ENCODE measurements at regions not wholly inside any gene's neighbourhood (a gene's known extent, or its start where the extent isn't known, plus 50 kb on each side); places are given as distances from the start of the nearest gene placed in this dataset.
"Not testable (repeated sequence)": the region's sequence is repeated elsewhere in the genome, so short reads cannot be mapped to it uniquely, and the experiment has no call there.

DNA sequence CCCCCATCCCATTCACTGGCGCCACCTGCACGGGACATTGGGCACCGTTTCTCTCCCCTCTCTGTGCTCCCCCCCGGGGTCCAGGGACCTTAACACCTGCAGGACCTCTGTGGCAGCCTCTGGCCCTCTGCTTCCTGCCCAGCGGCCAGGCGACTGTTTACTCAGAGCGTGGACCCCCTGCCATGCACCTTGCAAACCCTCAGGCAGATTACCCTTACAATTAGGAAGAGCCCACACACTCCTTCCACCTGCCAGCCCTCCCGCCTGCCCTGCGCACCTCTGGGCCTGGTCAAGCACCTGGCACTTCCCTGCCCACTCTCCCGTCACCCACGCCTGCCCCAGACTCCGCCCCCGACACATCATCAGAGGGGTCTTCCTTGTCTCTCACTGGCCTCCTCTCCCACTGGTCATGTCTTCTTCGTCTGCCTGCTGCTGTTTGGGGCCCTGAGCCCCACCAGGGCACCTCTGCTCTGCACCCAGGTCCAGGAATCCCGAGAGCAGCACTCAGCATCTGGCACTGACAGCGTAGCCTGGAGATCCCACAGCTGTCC is 281.3 kb upstream of the IRX4 start:
- no peak for DNase-seq

DNA sequence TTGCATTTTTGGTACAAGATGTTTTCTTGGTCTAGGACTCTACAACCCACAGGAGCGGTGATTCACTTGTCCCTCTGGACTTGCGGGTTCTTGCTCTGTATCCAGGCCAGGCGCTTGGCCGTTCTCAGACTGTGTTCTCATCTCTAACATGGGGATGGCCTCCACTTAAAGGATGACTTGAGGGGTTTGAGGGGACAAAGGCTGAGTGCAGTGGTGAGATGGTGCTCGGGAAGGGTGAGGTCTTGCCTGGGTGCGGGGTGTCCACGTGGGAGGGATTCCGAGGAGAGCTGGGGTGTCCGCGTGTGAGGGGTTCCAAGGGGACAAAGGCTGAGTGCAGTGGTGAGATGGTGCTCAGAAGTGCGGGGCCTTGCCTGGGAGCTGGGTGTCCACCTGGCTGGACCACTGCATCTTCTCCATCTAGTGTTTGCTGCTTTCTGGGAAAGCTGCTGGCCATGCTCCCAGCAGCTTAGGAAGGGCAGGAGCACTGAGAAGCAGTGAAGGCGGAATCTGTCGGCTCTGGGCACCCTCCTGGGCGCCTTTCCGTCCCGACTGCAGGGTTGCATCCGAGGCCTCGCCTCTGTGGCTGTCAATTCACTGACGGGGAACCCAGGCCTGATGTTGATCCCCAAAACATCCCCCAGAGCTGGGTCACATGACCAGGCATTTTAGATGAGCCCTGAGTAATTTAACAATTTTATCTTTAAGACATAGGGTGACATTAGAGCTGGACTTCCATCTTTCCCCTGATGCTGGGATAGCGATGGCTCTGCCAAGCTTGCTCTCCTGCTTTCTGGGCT is 280.5 kb upstream of the IRX4 start:
- no peak for DNase-seq

DNA sequence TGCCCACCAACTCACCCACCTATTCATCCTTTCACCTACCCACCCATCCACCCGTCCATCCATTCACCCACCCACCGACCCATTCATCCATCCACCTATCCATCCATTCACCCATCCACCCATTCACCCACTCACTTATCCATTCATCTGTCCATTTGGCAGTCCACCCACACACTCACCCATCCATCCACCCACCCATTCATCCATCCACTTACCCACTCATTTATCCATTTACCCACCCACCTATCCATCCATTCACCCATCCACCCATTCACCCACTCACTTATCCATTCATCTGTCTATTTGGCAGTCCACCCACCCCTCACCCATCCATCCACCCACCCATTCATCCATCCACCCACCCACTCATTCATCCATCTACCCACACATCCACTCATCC is 278.1 kb upstream of the IRX4 start:
- no peak for DNase-seq

DNA sequence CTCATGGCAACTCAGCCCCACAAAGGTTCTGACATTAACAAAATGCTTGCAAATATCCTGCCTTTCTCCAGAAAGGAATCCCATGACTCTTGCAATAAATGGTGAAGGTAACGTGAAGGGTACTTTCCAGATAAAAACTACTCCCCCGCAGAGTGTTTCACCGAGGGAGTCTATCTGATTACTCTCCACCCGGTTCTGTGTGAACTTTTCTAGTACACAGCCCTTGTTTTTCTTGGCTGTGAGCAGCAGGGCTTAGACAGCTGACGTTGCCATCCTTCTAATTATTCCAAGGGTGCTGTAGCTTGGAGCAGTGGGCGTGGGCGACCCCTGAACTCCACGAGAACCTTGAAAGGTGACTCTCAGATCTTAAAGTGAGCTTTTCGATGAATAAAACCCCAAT is 276.0 kb upstream of the IRX4 start:
- no peak for DNase-seq

DNA sequence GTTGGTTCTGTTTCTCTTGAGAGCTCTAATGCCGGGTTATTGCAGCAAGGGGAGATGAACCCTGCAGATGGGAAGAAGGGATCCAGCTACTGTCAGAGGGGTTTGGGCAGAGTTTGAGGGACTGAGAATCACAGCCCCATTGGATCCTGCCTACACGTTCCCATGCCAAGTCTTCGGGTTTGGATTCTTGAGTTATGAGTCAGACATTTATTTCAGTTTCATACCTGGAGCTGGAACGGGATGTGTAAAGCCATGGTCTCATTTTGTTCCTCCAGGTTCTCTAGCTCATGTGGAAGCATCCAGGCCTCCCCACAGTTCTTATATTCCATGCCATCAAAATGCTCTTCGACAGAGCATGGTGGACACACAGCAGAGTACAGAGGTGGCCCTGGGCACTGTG is 275.4 kb upstream of the IRX4 start:
- no peak for DNase-seq

DNA sequence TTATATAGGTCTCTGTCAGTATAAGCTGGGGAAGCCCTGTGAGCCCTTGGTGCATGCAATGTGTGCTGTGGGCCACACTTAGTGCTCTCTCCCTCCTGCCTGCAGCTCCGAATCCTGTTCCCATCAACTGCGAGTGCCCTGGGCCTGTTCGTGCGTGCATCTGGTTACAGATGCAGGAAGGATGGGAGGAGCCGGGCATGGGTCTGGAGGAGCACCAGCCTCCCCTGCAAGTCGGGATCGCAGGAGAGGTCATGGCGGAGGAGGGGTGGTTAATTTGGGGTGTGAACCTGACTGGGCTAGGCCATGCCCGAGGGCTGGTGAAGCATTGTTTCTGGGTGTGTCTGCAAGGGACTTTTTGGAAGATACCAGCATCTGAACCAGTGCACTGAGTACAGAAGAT is 274.6 kb upstream of the IRX4 start:
- no peak for DNase-seq

DNA sequence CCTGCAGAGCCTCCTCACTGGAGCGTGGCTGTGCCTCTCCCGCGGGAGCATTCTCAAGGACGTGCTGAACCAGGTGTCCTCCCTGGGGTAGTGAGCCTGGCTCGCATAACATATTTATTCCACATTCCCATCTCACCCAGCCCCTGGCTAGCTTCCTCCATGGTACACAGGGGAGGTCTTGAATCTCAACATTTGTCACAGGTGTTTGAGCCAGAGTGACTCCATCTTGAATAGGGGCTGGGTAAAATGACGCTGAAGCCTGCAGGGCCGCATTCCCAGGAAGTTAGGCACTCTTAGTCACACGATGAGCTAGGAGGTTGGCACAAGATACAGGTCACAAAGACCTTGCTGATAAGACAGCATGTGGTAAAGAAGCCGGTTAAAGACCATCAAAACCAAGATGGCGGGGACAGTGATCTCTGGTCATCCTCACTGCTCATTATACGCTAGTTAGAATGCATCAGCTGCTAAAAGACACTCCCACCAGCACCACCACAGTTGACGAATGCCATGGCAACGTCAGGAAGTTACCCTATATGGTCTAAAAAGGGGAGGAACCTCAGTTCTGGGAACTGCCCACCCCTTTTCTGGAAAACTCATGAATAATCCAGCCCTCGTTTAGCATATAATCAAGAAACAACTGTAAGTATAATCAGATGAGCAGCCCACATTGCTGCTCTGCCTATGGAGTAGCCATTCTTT is 273.8 kb upstream of the IRX4 start:
- no peak for DNase-seq

DNA sequence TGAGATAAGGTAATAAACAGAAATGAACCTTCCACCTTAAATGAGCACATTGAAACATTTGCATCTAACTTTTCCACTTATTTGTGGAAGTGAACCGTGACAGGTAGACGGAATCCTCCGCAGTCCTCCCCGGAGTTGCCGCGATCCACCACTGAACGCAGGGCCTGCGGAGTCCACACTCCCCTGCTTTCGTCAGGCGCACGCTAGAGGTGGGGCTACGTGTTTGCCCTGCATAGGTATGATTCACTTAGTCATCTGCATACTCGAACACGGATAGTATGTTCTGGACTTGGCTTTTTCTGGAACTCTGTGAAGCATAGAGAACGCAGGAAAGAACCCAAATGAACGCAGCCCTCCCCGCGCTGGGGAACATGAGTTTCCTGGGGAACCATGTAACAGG is 272.8 kb upstream of the IRX4 start:
- no peak for DNase-seq

DNA sequence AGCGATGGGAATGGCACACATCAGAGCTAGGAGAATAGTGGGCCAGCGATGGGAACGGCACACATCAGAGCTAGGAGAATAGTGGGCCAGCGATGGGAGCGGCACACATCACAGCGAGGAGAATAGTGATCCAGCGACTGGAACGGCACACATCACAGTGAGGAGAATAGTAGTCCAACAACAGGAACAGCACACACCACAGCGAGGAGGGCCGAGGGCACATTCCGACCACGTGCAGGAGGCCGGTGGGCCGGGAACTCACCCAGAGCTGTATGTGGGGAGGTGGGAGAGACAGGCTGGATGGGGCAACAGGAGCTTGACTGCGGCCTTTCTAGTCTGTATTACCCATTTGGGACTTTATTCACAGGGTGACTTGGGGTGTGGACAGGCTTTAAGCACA is 271.1 kb upstream of the IRX4 start:
- DNase-seq: no peak

DNA sequence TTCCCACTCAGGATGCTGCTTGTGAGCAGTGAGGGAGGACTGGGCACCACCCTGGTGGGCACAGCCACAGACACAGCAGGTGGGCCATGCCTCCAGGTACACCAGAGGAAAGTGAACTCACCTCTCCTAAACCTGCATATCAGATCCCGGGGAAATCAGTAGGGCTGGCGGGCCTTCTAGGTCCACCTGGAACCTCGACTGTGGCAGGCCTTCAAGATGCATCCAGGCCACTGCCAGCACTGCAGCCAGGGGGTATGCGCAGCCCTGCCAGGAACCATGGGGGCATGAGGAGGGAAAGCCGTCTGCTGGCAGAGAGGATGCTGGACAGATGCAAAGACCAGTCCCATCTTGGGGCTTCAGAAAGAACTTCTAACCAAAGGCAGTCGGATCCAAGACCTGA is 270.6 kb upstream of the IRX4 start:
- DNase-seq: no peak

DNA sequence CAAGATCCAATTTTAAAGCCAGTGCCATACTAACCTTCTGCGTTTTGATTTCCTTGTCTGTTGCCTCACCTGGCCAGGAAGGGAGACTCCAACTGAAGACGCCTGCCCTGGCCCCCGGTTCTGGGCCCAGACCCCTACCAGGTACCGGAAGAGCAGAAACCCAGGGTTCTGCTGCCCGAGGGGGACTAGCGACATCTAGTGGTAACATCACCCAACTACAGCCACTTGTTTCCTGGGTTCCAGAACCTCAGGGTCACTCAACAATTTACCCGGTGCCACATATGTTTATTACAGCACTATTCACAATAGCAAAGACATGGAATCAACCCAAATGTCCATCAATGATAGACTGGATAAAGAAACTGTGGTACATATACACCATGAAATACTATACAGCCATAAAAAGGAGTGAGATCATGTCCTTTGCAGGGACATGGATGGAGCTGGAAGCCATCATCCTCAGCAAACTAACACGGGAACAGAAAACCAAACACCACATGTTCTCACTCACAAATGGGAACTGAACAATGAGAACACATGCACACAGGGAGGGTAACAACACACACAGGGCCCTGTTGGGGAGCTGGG is 268.7 kb upstream of the IRX4 start:
- DNase-seq: not testable (repeated sequence)

DNA sequence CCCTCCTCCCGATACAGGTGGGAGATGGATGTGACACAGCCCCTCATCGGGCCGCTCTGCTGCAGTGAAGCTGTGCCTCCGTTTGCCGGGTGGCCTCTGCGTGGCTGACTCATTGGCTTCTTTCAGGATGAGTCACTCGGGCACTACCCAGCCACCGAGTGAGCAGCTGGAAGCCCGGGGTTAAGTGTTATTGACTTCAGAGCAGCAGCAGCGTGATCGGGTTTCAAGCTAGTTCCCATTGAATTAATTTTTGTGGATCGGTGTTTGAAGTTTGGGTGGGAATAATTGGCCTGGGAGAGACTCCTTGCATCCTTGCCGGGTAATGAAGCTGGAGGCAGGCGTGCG is 266.4 kb upstream of the IRX4 start:
- no peak for DNase-seq

DNA sequence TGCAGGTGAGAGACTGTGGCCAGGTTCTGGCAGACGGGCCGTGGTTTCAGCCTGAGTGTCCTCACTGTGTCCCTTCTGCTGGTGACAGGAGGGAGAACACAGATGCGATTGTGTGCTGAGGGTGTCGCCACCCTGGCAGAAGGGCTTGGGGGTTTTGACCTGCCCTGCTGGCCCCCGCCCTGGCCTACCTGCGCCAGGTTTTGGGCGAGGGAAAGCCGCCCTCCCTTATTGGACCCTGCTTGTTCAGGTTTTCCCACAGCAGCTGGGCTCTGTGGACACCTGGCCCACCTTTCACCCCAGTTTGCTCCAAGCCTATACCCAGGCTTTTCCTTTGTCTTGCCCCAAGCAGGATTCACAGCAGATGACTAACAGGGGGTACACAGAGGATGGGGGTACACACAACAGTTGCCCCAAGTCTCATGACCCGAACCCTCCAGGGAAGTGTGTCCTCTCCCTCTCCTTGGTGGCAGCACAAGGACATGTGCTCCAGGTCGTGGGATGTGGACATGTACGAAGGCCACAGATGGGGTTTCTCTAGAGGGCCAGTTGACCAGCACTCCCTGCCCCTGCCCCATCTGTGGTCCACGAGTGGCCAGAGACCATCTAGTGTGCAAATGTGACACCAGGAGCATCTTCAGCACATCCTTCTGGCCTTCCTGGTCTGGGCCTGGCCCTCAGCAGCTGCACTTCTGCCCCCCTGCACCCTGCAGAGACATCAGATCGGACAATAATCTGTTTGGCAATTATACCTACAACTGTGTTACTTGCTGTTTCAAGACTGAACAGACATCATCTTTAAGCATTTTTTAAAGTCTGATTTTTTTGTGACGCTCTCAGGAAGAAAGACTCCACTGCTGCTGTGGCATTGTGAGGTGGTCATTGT is 265.8 kb upstream of the IRX4 start:
- no peak for DNase-seq

DNA sequence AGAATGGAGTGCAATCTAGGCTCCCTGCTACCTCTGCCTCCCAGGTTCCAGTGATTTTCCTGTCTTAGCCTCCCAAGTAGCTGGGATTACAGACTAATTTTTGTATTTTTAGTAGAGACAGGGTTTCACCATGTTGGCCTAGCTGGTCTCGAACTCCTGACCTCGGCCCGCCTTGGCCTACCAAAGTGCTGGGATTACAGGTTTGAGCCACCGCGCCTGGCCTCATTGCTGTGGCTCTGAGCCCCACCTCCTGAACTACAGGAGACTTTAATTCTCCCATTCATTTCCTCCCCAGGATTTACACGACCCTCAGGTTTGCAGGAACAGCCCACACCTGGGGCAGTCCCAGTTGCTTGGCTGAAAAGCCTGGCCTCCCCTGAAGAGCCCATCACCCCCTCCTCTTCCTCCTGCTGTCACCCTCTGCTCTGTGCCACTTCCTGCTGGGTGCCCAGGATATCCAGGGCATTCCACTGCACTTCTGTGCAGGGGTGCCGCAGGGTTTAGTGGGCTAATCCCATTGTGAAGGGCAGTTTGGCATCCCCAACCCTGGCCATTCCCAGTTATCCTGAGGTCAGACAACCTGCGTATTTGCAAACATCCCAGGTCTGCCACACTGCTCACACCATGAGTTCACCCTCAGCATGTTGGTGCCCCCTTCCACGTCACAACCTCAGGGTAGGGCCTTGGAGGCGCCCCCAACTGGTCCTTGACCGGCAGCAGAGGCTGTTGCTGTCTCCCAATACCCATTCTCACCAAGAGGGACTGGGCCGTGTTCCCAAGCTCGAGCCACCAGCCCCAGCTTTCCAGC is 265.0 kb upstream of the IRX4 start:
- DNase-seq: no peak

DNA sequence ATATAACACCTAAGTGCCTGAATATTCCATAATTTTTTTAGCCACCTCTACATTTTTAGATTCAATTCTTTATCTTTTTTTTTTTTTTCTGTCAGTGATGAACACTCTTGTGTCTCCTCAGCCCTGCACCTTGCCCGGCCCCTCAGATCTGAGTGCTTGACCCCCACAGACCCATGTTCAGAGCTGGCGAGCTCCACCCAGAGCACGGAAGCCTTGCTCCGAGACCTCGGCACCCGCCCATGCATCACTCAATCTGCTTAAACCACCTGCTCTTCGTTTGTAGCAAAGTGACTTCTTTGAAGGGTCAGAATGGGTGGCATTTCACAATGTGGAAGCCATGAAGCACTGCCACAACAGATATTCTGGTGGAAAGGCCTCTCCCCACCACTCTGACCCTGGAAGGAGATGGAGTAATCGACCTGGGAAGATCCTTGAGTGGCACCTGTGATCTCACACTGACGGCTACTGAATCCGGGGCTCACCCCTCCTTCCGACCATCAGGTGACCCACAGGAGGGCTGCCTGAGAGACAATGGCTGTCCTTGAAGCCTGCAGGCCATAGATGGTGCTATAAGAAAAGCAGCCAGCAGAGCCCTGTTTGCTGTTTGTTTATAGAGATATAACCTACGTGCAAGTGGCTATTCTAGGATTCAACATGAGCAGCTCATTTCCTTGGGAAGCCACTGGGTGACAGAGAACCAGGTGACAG is 261.1 kb upstream of the IRX4 start:
- no peak for DNase-seq

DNA sequence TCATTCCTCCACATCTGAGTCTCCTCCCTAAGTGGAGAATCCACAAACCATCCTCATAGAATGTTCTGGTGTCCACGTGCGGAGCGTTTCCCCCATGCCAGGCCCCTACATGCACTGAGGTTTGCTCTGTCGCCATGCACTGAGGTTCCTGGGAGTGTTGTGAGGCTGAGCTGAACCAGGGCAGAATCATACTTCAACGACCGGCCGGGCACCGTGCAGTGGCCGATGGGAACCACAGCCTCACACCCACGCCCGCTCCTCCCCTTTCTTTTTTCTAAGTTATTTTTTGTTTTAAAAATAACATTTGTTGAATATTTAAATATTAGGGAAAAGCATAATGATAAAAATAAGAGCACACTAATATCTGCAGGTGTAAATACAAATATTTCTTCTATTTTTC is 260.4 kb upstream of the IRX4 start:
- no peak for DNase-seq

DNA sequence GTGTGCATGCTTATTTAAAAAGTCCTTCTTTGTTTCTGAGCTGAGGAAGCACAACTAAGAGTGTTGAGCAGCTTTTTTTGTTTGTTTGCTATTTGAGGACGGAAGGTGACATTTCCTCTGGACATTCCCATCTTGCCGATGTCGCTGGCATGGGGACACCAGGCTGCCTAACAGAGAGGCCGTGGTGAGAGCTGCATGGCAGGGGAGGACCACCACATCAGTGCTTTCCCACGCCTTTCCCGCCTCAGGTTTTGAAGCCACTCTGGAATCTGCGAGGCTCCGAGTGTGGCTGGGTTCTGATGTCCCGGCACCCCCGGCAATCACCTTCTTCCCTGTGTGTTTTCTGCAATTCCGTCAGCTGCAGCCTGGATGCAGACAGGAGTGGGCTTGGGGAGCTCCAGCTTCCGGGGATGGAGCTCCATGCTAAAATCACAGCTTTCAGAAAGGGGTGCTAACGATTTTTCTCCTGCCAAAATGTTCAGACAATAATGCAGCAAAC is 259.8 kb upstream of the IRX4 start:
- no peak for DNase-seq

DNA sequence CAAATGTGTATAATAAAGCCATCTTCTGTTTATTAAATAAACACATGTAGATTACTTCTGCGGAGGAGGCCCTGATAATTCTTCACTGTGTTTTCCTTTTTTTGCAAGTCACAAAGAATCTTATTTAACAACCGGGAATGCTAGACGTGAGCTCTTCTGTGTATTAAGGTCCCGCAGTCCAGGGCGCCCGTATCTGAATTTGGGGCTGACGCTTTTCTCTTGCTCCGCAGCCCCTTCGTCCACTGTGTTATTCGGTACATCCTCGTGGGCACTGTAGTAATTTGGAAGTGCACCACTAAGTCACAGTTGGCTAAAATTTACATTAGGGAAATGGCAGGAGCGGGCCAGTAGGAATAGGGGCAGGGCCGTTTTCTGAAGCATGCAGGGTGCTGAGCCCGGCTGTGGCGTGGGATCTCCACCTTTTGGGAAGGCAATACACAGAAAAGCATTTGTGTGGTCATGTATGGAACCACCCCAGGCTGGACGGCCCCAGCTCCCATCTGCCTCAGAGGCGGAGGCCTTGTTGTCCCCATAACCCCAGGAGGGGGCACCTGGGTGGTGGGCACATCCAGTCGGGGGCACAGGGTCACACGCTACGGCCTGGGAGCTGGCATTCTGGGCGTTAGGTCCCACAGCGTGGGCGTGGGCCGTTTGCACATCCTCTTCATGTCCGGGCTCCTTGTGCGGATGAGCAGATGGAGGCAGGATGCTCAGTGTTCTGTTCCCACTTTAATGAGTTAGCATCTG is 258.7 kb upstream of the IRX4 start:
- DNase-seq: no peak

DNA sequence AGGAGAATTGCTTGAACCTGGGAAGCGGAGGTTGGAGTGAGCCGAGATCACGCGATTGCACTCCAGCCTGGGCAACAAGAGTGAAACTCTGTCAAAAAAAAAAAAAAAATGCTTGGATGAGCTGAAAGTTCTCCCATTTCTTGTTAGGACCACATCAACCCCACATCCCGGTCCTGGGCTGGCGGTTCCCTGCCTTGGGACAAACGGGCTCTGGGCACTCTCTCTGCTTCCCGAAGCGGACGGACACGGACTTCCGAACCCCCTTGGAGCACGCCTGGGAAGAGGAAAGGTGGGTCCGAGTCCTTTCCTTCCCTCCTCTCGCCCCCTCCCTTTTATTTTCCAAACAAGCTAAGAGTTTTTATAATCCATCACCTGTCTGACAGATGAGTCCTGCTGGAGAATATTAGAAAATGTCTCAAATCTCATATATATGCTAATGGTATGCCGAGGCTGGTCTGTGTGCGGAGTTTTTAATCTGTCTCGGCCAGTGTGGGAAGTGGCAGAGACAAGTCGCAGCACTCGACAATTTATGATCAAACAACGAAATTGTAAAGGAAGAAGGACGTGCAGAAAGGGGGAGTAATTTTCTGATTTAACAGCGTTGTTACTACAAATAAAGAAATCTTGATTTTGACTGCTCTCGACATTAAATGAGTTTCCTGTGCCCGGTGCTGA is 257.9 kb upstream of the IRX4 start:
- no peak for DNase-seq

DNA sequence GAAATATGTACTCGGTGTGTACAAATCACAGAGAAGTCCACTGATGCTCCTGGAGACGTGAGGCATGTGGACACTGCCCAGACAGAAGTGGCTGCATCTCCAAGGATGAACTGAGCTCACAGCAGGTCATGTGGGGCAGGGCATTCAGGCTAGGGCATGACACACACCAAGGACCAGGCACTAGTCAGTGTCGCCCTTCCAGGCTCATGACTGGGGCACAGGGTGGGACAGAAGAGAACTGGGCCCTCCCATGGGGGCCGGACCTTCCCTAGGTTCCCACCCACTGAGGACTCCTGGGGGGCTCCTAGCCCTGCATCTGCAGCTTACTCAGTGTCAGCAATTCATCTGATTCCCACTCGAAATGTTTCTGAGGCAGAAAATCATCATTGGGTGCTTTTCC is 256.8 kb upstream of the IRX4 start:
- DNase-seq: no peak

All from hindlimb muscle (tissue), 1 donor.